SK-N-SH treated with all-trans-retinoic acid at 6 μM for 48 hours (cell line): ENCODE measurements at regions not wholly inside any gene's neighbourhood (a gene's known extent, or its start where the extent isn't known, plus 50 kb on each side); places are given as distances from the start of the nearest gene placed in this dataset.

Experiments
- ATAC-seq: fragments of 200-7000 bp; cut with Tn5 transposase; 3 replicates; pipeline ENCODE4 v1.9.1; 2020; ENCODE audit warnings: mild to moderate bottlenecking, moderate library complexity
- ARNTL ChIP-seq: fragments of 450-650 bp; formaldehyde crosslinking; IDR thresholded peaks from 2 replicates; pipeline ENCODE4 v1.5.0; 2020; ENCODE audit warnings: low read depth, mild to moderate bottlenecking, moderate library complexity, borderline replicate concordance
- BACH2 ChIP-seq: fragments of 250-450 bp; sonication (Bioruptor Pico); IDR thresholded peaks from 2 replicates; pipeline ENCODE4 v1.9.0; 2021; ENCODE audit warnings: mild to moderate bottlenecking, borderline replicate concordance
- CSDC2 ChIP-seq: fragments of 250-450 bp; sonication (Bioruptor Pico); IDR thresholded peaks from 2 replicates; pipeline ENCODE4 v1.5.0; 2020; ENCODE audit warnings: mild to moderate bottlenecking, moderate library complexity
- ESRRG ChIP-seq: fragments of 250-450 bp; sonication (Bioruptor Pico); IDR thresholded peaks from 2 replicates; pipeline ENCODE4 v1.6.1; 2021; ENCODE audit warnings: mild to moderate bottlenecking
- GLIS3 ChIP-seq: fragments of 250-450 bp; sonication (Bioruptor Pico); IDR thresholded peaks from 2 replicates; pipeline ENCODE4 v1.5.0; 2020; ENCODE audit warnings: mild to moderate bottlenecking, moderate library complexity
- OSR1 ChIP-seq: fragments of 250-450 bp; sonication (Bioruptor Pico); IDR thresholded peaks from 2 replicates; pipeline ENCODE4 v1.8.0; 2022; ENCODE audit warnings: moderate library complexity, mild to moderate bottlenecking, inconsistent platforms
- POU6F1 ChIP-seq: fragments of 250-450 bp; sonication (Bioruptor Pico); IDR thresholded peaks from 2 replicates; pipeline ENCODE4 v1.8.0; 2021; ENCODE audit warnings: low read depth, mild to moderate bottlenecking, moderate library complexity, borderline replicate concordance
- PPARA ChIP-seq: fragments of 250-450 bp; sonication (Bioruptor Pico); IDR thresholded peaks from 2 replicates; pipeline ENCODE4 v1.5.0; 2020; ENCODE audit warnings: mild to moderate bottlenecking, borderline replicate concordance
- RARB ChIP-seq: fragments of 250-450 bp; sonication (Bioruptor Pico); IDR thresholded peaks from 2 replicates; pipeline ENCODE4 v1.8.0; 2021; ENCODE audit warnings: mild to moderate bottlenecking, moderate library complexity
- SNAI2 ChIP-seq: fragments of 250-450 bp; sonication (Bioruptor Pico); IDR thresholded peaks from 2 replicates; pipeline ENCODE4 v1.5.0; 2020; ENCODE audit warnings: mild to moderate bottlenecking, moderate library complexity
- TCF4 ChIP-seq: fragments of 250-450 bp; sonication (Bioruptor Pico); IDR thresholded peaks from 2 replicates; pipeline ENCODE4 v1.8.0; 2021; ENCODE audit warnings: mild to moderate bottlenecking, moderate library complexity, borderline replicate concordance
- TSHZ2 ChIP-seq: fragments of 250-450 bp; sonication (Bioruptor Pico); IDR thresholded peaks from 2 replicates; pipeline ENCODE4 v1.5.0; 2020; ENCODE audit warnings: mild to moderate bottlenecking, moderate library complexity
- ZFP3 ChIP-seq: fragments of 250-450 bp; sonication (Bioruptor Pico); IDR thresholded peaks from 2 replicates; pipeline ENCODE4 v1.5.0; 2020; ENCODE audit warnings: mild to moderate bottlenecking, moderate library complexity
- ZNF8 ChIP-seq: fragments of 450-650 bp; formaldehyde crosslinking; IDR thresholded peaks from 2 replicates; pipeline ENCODE4 v1.5.0; 2020; ENCODE audit warnings: mild to moderate bottlenecking, moderate library complexity
- TF ChIP-seq, protein P1 (sequence below): fragments of 250-450 bp; sonication (Bioruptor Pico); IDR thresholded peaks from 2 replicates; pipeline ENCODE4 v1.5.1; 2021; ENCODE audit warnings: mild to moderate bottlenecking, moderate library complexity
- TF ChIP-seq, protein P2 (sequence below): fragments of 250-450 bp; sonication (Bioruptor Pico); IDR thresholded peaks from 2 replicates; pipeline ENCODE4 v1.5.1; 2020; ENCODE audit warnings: low read depth, mild to moderate bottlenecking, moderate library complexity

DNA sequence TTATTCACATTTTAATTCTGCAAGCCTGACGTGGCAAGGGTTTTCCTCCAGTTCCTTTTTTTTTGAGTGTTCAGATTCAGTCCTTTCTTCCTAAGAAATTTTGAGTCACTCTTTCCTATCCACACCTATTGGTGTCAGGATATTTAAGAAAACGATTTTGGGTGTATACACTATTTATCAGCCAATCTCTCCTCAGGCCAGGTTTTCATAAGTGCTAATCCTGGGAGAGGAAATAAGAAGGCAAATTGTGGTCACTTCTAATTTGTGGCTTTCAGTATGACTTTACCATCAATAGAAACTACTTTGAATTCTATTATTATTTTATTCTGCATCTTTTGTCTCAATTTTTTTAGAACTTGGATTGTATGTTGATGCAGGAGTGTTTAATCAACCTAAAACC is 174.4 kb downstream of the DSEL start:
- no peak for ATAC-seq
- TF ChIP-seq ZNF8 (CRISPR knock-in tag) (no peak), ARNTL (CRISPR knock-in tag) (no peak), CSDC2 (CRISPR knock-in tag) (no peak), TCF4 (CRISPR knock-in tag) (no peak), PPARA (CRISPR knock-in tag) (no peak), SNAI2 (CRISPR knock-in tag) (no peak), ESRRG (CRISPR knock-in tag) (no peak)
- TF ChIP-seq, protein P1, sequence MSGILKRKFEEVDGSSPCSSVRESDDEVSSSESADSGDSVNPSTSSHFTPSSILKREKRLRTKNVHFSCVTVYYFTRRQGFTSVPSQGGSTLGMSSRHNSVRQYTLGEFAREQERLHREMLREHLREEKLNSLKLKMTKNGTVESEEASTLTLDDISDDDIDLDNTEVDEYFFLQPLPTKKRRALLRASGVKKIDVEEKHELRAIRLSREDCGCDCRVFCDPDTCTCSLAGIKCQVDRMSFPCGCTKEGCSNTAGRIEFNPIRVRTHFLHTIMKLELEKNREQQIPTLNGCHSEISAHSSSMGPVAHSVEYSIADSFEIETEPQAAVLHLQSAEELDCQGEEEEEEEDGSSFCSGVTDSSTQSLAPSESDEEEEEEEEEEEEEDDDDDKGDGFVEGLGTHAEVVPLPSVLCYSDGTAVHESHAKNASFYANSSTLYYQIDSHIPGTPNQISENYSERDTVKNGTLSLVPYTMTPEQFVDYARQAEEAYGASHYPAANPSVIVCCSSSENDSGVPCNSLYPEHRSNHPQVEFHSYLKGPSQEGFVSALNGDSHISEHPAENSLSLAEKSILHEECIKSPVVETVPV (CRISPR knock-in tag), result no peak
- TF ChIP-seq, protein P2, sequence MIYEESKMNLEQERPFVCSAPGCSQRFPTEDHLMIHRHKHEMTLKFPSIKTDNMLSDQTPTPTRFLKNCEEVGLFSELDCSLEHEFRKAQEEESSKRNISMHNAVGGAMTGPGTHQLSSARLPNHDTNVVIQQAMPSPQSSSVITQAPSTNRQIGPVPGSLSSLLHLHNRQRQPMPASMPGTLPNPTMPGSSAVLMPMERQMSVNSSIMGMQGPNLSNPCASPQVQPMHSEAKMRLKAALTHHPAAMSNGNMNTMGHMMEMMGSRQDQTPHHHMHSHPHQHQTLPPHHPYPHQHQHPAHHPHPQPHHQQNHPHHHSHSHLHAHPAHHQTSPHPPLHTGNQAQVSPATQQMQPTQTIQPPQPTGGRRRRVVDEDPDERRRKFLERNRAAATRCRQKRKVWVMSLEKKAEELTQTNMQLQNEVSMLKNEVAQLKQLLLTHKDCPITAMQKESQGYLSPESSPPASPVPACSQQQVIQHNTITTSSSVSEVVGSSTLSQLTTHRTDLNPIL (CRISPR knock-in tag), result no peak

DNA sequence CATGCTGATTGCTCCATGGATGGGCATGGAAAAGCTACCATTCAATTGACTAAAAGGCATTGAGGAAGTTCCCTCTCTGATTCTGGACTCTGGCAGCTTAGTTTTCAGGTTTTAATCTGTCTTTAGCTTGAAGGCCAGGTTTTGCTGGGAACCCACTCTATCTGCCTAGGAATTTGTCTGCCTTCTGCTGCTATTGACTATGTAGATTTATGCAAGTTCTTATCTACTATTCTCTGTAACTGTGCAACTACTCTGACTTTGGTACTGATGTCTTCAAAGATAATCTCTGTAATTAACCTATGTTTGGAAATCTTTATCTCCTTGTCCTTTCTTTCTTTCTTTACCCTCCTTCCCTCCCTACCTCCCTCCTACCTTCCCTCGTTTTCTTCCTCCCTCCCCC is 178.8 kb downstream of the DSEL start:
- ATAC-seq, result no peak
- TF ChIP-seq ZFP3 (CRISPR knock-in tag) (no peak), ARNTL (CRISPR knock-in tag) (no peak), ZNF8 (CRISPR knock-in tag) (no peak), OSR1 (no peak), BACH2 (CRISPR knock-in tag) (no peak), RARB (no peak), ESRRG (CRISPR knock-in tag) (no peak), TSHZ2 (CRISPR knock-in tag) (no peak), PPARA (CRISPR knock-in tag) (no peak)
- TF ChIP-seq, protein P2 (CRISPR knock-in tag), result no peak
- TF ChIP-seq, protein P1 (CRISPR knock-in tag), result no peak

DNA sequence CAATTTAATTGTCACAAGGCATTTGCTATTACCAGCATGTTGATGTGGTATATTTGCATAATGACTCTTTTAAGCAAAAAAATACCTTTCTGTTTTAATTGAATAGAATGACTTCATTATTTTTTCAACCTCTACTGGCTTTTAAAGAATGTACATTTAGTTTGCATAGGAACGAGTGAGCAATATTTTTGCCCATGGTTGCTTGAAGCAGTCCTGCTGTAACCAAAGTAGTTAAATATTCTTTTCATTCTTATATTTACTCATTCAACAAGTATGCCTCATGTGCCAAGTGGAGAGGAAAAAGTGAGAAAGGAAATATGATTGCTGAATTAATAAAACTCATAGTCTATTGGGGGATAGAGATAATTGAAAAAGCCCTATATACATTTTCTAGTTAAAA is 184.7 kb downstream of the DSEL start:
- ATAC-seq, result no peak
- no peak for TF ChIP-seq GLIS3
- TF ChIP-seq TSHZ2 (CRISPR knock-in tag), result no peak
- no peak for TF ChIP-seq ZNF8 (CRISPR knock-in tag)
- TF ChIP-seq SNAI2 (CRISPR knock-in tag), result no peak
- TF ChIP-seq POU6F1 (CRISPR knock-in tag), result no peak
